ENCODE measurements at regions not wholly inside any gene's neighbourhood (a gene's known extent, or its start where the extent isn't known, plus 50 kb on each side); places are given as distances from the start of the nearest gene placed in this dataset.

GRCh38 chr17:36672403-36672918, 71.1 kb downstream of the MRM1 start:
- H3K27me3 ChIP-seq (ENCODE audit: control insufficient read depth, low read length), result 0 out of 2 replicates have a peak, but pooled peaks cover 4% of the 10 kb centered on the region
- no peaks in the 10 kb centered on the region for H3K9me2 ChIP-seq (replicated peaks; ENCODE audit: control insufficient read depth, low read length)
- H3K9me3 ChIP-seq (ENCODE audit: control insufficient read depth, insufficient read depth, low read length), result no peaks in the 10 kb centered on the region
- no peaks in the 10 kb centered on the region for H4K20me1 ChIP-seq (ENCODE audit: control insufficient read depth, insufficient read depth, low read depth, low read length)
- H3F3A ChIP-seq (ENCODE audit: control insufficient read depth, insufficient read depth), result no peaks in the 10 kb centered on the region
- H3K4me1 ChIP-seq (ENCODE audit: control insufficient read depth, low read length), result no peaks in the 10 kb centered on the region
- H3K27ac ChIP-seq (ENCODE audit: low read depth, low read length), result no peak overlapping the region
- TF ChIP-seq EZH2phosphoT487 (IDR thresholded peaks at IDR 0.05; ENCODE audit: borderline replicate concordance, low read length), result no peak
- no peak for TF ChIP-seq CTCF (IDR thresholded peaks at IDR 0.05; ENCODE audit: low read depth, low read length, poor library complexity, severe bottlenecking)
- H3K4me3 ChIP-seq (ENCODE audit: low read length), result no peak overlapping the region
- H3K36me3 ChIP-seq (ENCODE audit: control insufficient read depth, low read length), result no peaks in the 10 kb centered on the region
- no peaks in the 10 kb centered on the region for H3K79me2 ChIP-seq (ENCODE audit: control insufficient read depth, low read length)
- H3K4me2 ChIP-seq (ENCODE audit: low read length), result no peak overlapping the region

GRCh38 chr17:36673068-36673467, 71.7 kb downstream of the MRM1 start:
- no peaks in the 10 kb centered on the region for H3K36me3 ChIP-seq (ENCODE audit: control insufficient read depth, low read length)
- H3K9me3 ChIP-seq (ENCODE audit: control insufficient read depth, insufficient read depth, low read length), result no peaks in the 10 kb centered on the region
- no peaks in the 10 kb centered on the region for H3K79me2 ChIP-seq (ENCODE audit: control insufficient read depth, low read length)
- no peak overlapping the region for H3K4me2 ChIP-seq (ENCODE audit: low read length)
- no peak overlapping the region for H3K27ac ChIP-seq (ENCODE audit: low read depth, low read length)
- no peaks in the 10 kb centered on the region for H3K4me1 ChIP-seq (ENCODE audit: control insufficient read depth, low read length)
- H4K20me1 ChIP-seq (ENCODE audit: control insufficient read depth, insufficient read depth, low read depth, low read length), result no peaks in the 10 kb centered on the region
- H3K4me3 ChIP-seq (ENCODE audit: low read length), result no peak overlapping the region
- no peaks in the 10 kb centered on the region for H3K9me2 ChIP-seq (replicated peaks; ENCODE audit: control insufficient read depth, low read length)
- TF ChIP-seq CTCF (IDR thresholded peaks at IDR 0.05; ENCODE audit: low read depth, low read length, poor library complexity, severe bottlenecking), result no peak
- no peak for TF ChIP-seq EZH2phosphoT487 (IDR thresholded peaks at IDR 0.05; ENCODE audit: borderline replicate concordance, low read length)
- no peaks in the 10 kb centered on the region for H3F3A ChIP-seq (ENCODE audit: control insufficient read depth, insufficient read depth)
- 0 out of 2 replicates have a peak, but pooled peaks cover 4% of the 10 kb centered on the region for H3K27me3 ChIP-seq (ENCODE audit: control insufficient read depth, low read length)

- Histone ChIP-seq H3K27ac (ENCODE audit: low read depth, low read length) (no peak overlapping the region), H3K79me2 (ENCODE audit: control insufficient read depth, low read length) (no peaks in the 10 kb centered on the region), H3K27me3 (ENCODE audit: control insufficient read depth, low read length) (0 out of 2 replicates have a peak, but pooled peaks cover 4% of the 10 kb centered on the region), H3K9me2 (replicated peaks; ENCODE audit: control insufficient read depth, low read length) (no peaks in the 10 kb centered on the region), H3F3A (ENCODE audit: control insufficient read depth, insufficient read depth) (no peaks in the 10 kb centered on the region), H3K36me3 (ENCODE audit: control insufficient read depth, low read length) (no peaks in the 10 kb centered on the region), H3K4me1 (ENCODE audit: control insufficient read depth, low read length) (no peaks in the 10 kb centered on the region), H3K4me3 (ENCODE audit: low read length) (no peak overlapping the region), H4K20me1 (ENCODE audit: control insufficient read depth, insufficient read depth, low read depth, low read length) (no peaks in the 10 kb centered on the region), H3K4me2 (ENCODE audit: low read length) (no peak overlapping the region), H3K9me3 (ENCODE audit: control insufficient read depth, insufficient read depth, low read length) (no peaks in the 10 kb centered on the region)
- TF ChIP-seq CTCF (IDR thresholded peaks at IDR 0.05; ENCODE audit: low read depth, low read length, poor library complexity, severe bottlenecking), result no peak
- no peak for TF ChIP-seq EZH2phosphoT487 (IDR thresholded peaks at IDR 0.05; ENCODE audit: borderline replicate concordance, low read length)
Measured at GRCh38 chr17:36673637-36674277, 72.4 kb downstream of the MRM1 start.
